ENCODE measurements at regions not wholly inside any gene's neighbourhood (a gene's known extent, or its start where the extent isn't known, plus 50 kb on each side); places are given as distances from the start of the nearest gene placed in this dataset.

DNA sequence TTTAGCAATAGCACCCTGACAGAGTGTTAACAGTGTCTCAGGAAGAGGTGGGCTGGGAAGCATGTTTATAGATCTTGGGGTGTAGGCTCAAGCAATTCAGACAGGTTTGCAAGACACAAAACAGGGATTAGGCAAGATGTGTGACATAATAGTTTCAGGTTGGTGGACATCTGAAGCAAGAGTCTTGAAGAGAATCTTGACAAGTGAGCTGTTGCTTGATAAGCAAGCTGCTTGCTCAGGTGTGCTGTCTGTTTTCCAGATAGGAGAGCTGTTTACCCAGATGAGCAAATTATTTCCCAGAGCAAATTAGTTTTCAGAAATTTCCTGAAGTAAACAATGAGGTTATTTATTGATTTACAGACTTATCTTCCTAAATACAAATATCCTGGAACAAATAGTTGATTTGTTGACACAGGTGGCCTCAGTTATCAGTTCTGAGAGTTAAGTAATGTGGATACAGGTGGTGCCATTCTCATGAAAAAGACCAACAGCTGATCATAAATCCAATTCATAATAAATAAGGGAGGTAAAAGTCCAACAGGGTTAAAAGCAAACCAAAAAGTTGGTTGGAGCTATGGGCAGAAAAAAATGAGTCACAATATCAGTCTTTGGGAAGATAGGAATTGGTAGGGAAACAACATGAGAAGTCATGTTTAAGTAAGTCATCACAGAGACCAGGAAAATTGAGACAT, 437.3 kb downstream of the TBL1XR1 start:
- intact Hi-C loops (cut with DNase I) = no loop called here
- no peak overlapping the region for H3K4me3 ChIP-seq

DNA sequence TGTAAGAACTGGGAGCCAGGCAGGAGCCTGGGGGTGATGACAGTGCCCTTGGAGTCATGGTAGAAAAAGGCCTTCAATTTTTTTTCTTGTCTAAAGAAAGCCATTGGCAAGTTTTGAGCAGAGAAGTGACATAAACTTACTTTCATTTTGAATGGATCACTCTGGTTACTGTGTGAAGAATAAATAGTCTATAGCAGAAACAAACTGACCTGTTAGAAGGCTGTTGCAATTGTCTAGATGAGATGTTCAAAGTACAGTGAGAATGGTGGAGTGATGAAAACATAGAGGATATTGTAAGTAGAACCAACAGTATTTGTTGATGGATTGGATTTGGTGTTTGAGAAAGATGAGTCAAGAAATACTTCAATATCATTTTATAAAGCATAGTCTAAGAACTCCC, 439.9 kb downstream of the TBL1XR1 start:
- no peak for ATAC-seq

More for the DNA sequence above, 437.3 kb downstream of the TBL1XR1 start:
- no peak overlapping the region for H3K27ac ChIP-seq
- DNase-seq = no peak
- peaks cover 0 to 18% (median 7%) of the 10 kb centered on the region in 11 donors for H3K9me3 ChIP-seq
- no peaks in the 10 kb centered on the region for H3K4me1 ChIP-seq
- ATAC-seq = no peak
- no peaks in the 10 kb centered on the region for H3K36me3 ChIP-seq
- TF ChIP-seq, protein P1, sequence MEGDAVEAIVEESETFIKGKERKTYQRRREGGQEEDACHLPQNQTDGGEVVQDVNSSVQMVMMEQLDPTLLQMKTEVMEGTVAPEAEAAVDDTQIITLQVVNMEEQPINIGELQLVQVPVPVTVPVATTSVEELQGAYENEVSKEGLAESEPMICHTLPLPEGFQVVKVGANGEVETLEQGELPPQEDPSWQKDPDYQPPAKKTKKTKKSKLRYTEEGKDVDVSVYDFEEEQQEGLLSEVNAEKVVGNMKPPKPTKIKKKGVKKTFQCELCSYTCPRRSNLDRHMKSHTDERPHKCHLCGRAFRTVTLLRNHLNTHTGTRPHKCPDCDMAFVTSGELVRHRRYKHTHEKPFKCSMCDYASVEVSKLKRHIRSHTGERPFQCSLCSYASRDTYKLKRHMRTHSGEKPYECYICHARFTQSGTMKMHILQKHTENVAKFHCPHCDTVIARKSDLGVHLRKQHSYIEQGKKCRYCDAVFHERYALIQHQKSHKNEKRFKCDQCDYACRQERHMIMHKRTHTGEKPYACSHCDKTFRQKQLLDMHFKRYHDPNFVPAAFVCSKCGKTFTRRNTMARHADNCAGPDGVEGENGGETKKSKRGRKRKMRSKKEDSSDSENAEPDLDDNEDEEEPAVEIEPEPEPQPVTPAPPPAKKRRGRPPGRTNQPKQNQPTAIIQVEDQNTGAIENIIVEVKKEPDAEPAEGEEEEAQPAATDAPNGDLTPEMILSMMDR (IDR thresholded peaks at IDR 0.05) = no peak
- H3K27me3 ChIP-seq = no peaks in the 10 kb centered on the region

DNA sequence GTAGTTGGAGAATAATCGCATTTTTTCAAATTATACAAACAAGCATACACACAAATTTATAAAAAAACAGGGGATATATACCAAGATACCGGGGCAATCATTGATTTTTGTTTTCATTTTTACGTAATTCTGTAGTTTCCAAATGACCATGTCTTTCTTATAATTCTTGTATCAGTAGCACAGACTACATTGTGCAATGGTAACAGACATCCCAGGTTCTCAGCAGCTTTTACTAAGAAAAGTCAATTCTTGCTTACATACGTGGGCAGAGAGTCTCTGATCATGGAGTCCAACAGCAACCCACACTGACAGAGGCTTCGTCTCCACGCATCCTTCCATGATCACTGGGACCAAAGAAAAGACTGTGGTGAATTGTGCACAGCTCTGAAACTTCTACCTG, 441.3 kb downstream of the TBL1XR1 start:
- 93 to 97% methylated on average over 6 of the region's 6 CpGs for WGBS, 2 donors
- ATAC-seq (no peak), DNase-seq (no peak)
- H3K4me1 ChIP-seq = no peaks in the 10 kb centered on the region
- TF ChIP-seq, protein P1 (IDR thresholded peaks at IDR 0.05) = no peak
- H3K27me3 ChIP-seq = no peaks in the 10 kb centered on the region
- no peak overlapping the region for H3K27ac ChIP-seq
- H3K4me3 ChIP-seq = no peak overlapping the region
- intact Hi-C loops (cut with DNase I) = no loop called here
- H3K36me3 ChIP-seq = no peaks in the 10 kb centered on the region
- H3K9me3 ChIP-seq = no peaks in the 10 kb centered on the region

More for the DNA sequence above, 439.9 kb downstream of the TBL1XR1 start:
- intact Hi-C loops (cut with DNase I) = no loop called here
- DNase-seq = no peak
- H3K27ac ChIP-seq = no peak overlapping the region
- no peaks in the 10 kb centered on the region for H3K27me3 ChIP-seq
- H3K9me3 ChIP-seq = no peaks in the 10 kb centered on the region
- H3K36me3 ChIP-seq = no peaks in the 10 kb centered on the region
- TF ChIP-seq, protein P1 (IDR thresholded peaks at IDR 0.05) = no peak
- H3K4me1 ChIP-seq = no peaks in the 10 kb centered on the region
- H3K4me3 ChIP-seq = no peak overlapping the region

DNA sequence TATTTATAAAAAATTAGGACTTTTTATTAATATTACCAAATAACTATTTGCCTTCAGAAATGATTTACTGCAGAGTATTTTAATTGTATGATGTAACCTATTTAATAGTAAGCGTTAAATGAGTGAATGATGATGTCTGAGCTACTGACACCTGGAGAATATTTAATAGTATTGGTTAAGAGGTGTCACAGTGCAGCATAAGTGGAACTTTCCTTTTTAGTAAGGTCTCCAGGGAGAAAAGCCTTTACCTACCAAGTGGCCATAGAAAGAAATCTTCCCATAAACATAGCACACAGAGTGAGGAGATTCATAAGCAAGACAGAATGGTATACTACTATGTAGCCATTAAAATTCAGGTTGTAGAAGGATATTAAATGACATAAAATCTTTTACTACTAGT, 441.7 kb downstream of the TBL1XR1 start:
- no peak overlapping the region for H3K4me3 ChIP-seq
- H3K36me3 ChIP-seq = no peaks in the 10 kb centered on the region
- no peak overlapping the region for H3K27ac ChIP-seq
- intact Hi-C loops (cut with DNase I) = no loop called here
- no peaks in the 10 kb centered on the region for H3K4me1 ChIP-seq
- DNase-seq = no peak
- H3K27me3 ChIP-seq = no peaks in the 10 kb centered on the region
- ATAC-seq = no peak
- H3K9me3 ChIP-seq = no peaks in the 10 kb centered on the region
- 96 to 98% methylated on average over 1 of the region's 1 CpG for WGBS, 2 donors
- TF ChIP-seq, protein P1 (IDR thresholded peaks at IDR 0.05) = no peak

Data from heart right ventricle (tissue), 16 donors.